GM12878 (cell line): ENCODE measurements at regions not wholly inside any gene's neighbourhood (a gene's known extent, or its start where the extent isn't known, plus 50 kb on each side); places are given as distances from the start of the nearest gene placed in this dataset.

Source experiments
- MXI1 ChIP-seq: fragments of 150-350 bp; IDR thresholded peaks from 2 replicates; pipeline ENCODE4 v1.6.1; 2011; ENCODE audit warnings: low read depth, mild to moderate bottlenecking, inconsistent platforms, low read length, improper control_type of control experiment
- POLR2A ChIP-seq: IDR thresholded peaks from 2 replicates; pipeline ENCODE4 v1.6.1; 2011; ENCODE audit warnings: low read depth, mild to moderate bottlenecking, low read length
- TF ChIP-seq, protein P1 (sequence below), 3 experiments: IDR thresholded peaks in 2 of 3; conservative IDR thresholded peaks in 1 of 3; 2 replicates each; pipeline ENCODE4 v1.5.1; 2011; ENCODE audit warnings: low read depth in 3 of 3, low read length in 3 of 3, mild to moderate bottlenecking in 3 of 3, control low read depth in 2 of 3, moderate library complexity in 2 of 3, inconsistent platforms in 1 of 3, mixed read lengths in 1 of 3; ENCODE audit not compliant: control insufficient read depth in 2 of 3, insufficient read depth in 1 of 3; ENCODE audit errors: extremely low read depth in 1 of 3

DNA sequence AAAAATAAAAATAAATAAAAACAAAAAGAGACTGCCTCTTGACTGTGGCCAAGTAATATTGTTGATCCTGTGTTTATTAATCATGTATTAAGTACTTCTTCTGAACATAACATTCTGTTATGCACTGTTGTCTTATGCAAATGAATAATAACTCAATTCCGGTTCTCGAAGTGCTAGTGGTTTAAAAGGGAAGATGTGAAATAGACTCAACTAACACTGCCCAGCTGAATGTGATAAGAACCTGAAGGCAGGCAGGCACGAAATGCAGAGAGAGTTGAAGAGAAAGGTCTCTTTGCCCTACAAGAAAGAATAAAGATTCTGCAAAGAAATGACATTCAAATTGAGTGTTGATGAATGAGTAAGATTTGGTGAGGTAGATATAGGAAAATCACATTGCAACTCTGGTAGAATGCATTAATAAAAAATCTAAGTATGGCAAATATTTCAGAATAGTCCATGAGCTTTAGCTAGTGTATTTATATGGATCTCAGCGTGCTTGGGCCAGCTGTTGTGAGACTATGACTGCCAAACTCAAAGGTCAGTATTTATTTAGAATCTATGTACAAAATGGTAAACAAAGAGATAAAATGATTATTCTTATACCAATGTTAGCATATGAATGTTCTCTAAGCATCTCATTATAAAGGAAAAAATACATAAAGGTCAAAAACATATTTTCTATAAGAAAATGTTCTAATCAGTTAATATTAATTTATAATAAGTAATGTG, 352.3 kb upstream of the CDH7 start:
- TF ChIP-seq MXI1 (no peak), POLR2A (no peak)
- TF ChIP-seq, protein P1, sequence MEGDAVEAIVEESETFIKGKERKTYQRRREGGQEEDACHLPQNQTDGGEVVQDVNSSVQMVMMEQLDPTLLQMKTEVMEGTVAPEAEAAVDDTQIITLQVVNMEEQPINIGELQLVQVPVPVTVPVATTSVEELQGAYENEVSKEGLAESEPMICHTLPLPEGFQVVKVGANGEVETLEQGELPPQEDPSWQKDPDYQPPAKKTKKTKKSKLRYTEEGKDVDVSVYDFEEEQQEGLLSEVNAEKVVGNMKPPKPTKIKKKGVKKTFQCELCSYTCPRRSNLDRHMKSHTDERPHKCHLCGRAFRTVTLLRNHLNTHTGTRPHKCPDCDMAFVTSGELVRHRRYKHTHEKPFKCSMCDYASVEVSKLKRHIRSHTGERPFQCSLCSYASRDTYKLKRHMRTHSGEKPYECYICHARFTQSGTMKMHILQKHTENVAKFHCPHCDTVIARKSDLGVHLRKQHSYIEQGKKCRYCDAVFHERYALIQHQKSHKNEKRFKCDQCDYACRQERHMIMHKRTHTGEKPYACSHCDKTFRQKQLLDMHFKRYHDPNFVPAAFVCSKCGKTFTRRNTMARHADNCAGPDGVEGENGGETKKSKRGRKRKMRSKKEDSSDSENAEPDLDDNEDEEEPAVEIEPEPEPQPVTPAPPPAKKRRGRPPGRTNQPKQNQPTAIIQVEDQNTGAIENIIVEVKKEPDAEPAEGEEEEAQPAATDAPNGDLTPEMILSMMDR (IDR thresholded peaks at IDR 0.05 in 2 of 3, conservative IDR thresholded peaks at IDR 0.05 in 1 of 3; ENCODE audit: control insufficient read depth in 2 of 3, extremely low read depth in 1 of 3, insufficient read depth in 1 of 3, low read depth in 3 of 3, low read length in 3 of 3): no peak
